Mesodermal cell (in vitro differentiated cells): ENCODE measurements at regions not wholly inside any gene's neighbourhood (a gene's known extent, or its start where the extent isn't known, plus 50 kb on each side); places are given as distances from the start of the nearest gene placed in this dataset.
A peak's percentile ranks its signal among the peaks of the same experiment; 100 is the strongest.

Source experiments
- H3K27ac ChIP-seq: 2 replicates; pipeline ENCODE4 v1.7.0; 2013; ENCODE audit warnings: mild to moderate bottlenecking, low read depth, low read length, moderate library complexity; ENCODE audit not compliant: severe bottlenecking
- H3K36me3 ChIP-seq: 2 replicates; pipeline ENCODE4 v1.7.1; 2013; ENCODE audit warnings: mild to moderate bottlenecking, low read length, moderate library complexity; ENCODE audit not compliant: control insufficient read depth, insufficient read depth
- H3K4me1 ChIP-seq: one replicate; pipeline ENCODE4 v1.7.1; 2013; ENCODE audit warnings: mild to moderate bottlenecking, low read length; ENCODE audit not compliant: insufficient read depth, control insufficient read depth, poor library complexity, severe bottlenecking
- H3K4me3 ChIP-seq: 2 replicates; pipeline ENCODE4 v1.7.0; 2013; ENCODE audit warnings: low read length, control low read depth, mild to moderate bottlenecking; ENCODE audit not compliant: insufficient read depth, poor library complexity, severe bottlenecking; ENCODE audit errors: extremely low read depth
- H3K9me3 ChIP-seq: 2 replicates; pipeline ENCODE4 v1.7.1; 2013; ENCODE audit warnings: mild to moderate bottlenecking, low read length, moderate library complexity; ENCODE audit not compliant: control insufficient read depth
- WGBS, 2 experiments: methylation state at CpG; one replicate each; pipeline ENCODE4 v1.1.5; 2013; ENCODE audit warnings: missing lambda C conversion rate in 2 of 2; ENCODE audit not compliant: insufficient coverage in 2 of 2; 5-methylcytosine and 5-hydroxymethylcytosine counted together

GRCh38 chr2:17179145-17179808, 339.0 kb downstream of the RAD51AP2 start:
- H3K4me3 ChIP-seq = no peak overlapping the region
- H3K27ac ChIP-seq = no peak overlapping the region
- H3K36me3 ChIP-seq = no peaks in the 10 kb centered on the region
- no peaks in the 10 kb centered on the region for H3K4me1 ChIP-seq
- WGBS, 2 experiments = 100% methylated on average over 1 of the region's 1 CpG
- H3K9me3 ChIP-seq = no peaks in the 10 kb centered on the region

GRCh38 chr2:17177088-17177487, 341.2 kb downstream of the RAD51AP2 start:
- H3K9me3 ChIP-seq = no peaks in the 10 kb centered on the region
- H3K36me3 ChIP-seq = no peaks in the 10 kb centered on the region
- H3K4me3 ChIP-seq = no peak overlapping the region
- H3K27ac ChIP-seq = no peak overlapping the region
- no peaks in the 10 kb centered on the region for H3K4me1 ChIP-seq
- 71 to 80% methylated on average over 1 of the region's 1 CpG for WGBS, 2 experiments

- WGBS, 2 experiments = 8 to 16% methylated on average over 2 to 4 of the region's 7 CpGs
Measured at GRCh38 chr2:17171446-17172049, 346.7 kb downstream of the RAD51AP2 start.

GRCh38 chr2:17166506-17166905, 351.7 kb downstream of the RAD51AP2 start:
- Histone ChIP-seq H3K9me3 (no peaks in the 10 kb centered on the region), H3K27ac (peak overlapping the region; percentile 51), H3K4me1 (no peaks in the 10 kb centered on the region), H3K4me3 (no peak overlapping the region), H3K36me3 (no peaks in the 10 kb centered on the region)
- WGBS, 2 experiments = 90 to 98% methylated on average over 3 to 4 of the region's 4 CpGs

More at GRCh38 chr2:17171446-17172049, 346.7 kb downstream of the RAD51AP2 start:
- no peak overlapping the region for H3K4me3 ChIP-seq
- no peaks in the 10 kb centered on the region for H3K36me3 ChIP-seq
- no peaks in the 10 kb centered on the region for H3K4me1 ChIP-seq
- H3K27ac ChIP-seq = no peak overlapping the region
- no peaks in the 10 kb centered on the region for H3K9me3 ChIP-seq

- no peak overlapping the region for H3K27ac ChIP-seq
- no CpG with 5 or more reads among the region's 1 CpG for WGBS, 2 experiments
Measured at GRCh38 chr2:17164550-17164949, 353.7 kb downstream of the RAD51AP2 start.

GRCh38 chr2:17163638-17164037, 354.6 kb downstream of the RAD51AP2 start:
- no CpG with 5 or more reads among the region's 2 CpGs for WGBS, 2 experiments
- Histone ChIP-seq H3K9me3 (no peaks in the 10 kb centered on the region), H3K4me3 (no peak overlapping the region), H3K36me3 (no peaks in the 10 kb centered on the region), H3K4me1 (no peaks in the 10 kb centered on the region), H3K27ac (no peak overlapping the region)

More at GRCh38 chr2:17164550-17164949, 353.7 kb downstream of the RAD51AP2 start:
- Histone ChIP-seq H3K9me3 (no peaks in the 10 kb centered on the region), H3K36me3 (no peaks in the 10 kb centered on the region), H3K4me3 (no peak overlapping the region), H3K4me1 (no peaks in the 10 kb centered on the region)

- no peaks in the 10 kb centered on the region for H3K36me3 ChIP-seq
- WGBS, 2 experiments = 100% methylated on average over 1 of the region's 2 CpGs; no CpG with 5 or more reads in 1 of the 2 experiments
- no peak overlapping the region for H3K27ac ChIP-seq
- no peaks in the 10 kb centered on the region for H3K4me1 ChIP-seq
- H3K9me3 ChIP-seq = no peaks in the 10 kb centered on the region
- H3K4me3 ChIP-seq = no peak overlapping the region
Measured at GRCh38 chr2:17162713-17163112, 355.5 kb downstream of the RAD51AP2 start.

- no peak overlapping the region for H3K27ac ChIP-seq
Measured at GRCh38 chr2:17160594-17160993, 357.6 kb downstream of the RAD51AP2 start.

GRCh38 chr2:17156086-17156485, 362.2 kb downstream of the RAD51AP2 start:
- Histone ChIP-seq H3K4me1 (no peaks in the 10 kb centered on the region), H3K9me3 (no peaks in the 10 kb centered on the region), H3K36me3 (no peaks in the 10 kb centered on the region), H3K4me3 (no peak overlapping the region), H3K27ac (no peak overlapping the region)
- 100% methylated on average over 2 of the region's 2 CpGs; no CpG with 5 or more reads in 1 of the 2 experiments for WGBS, 2 experiments

More at GRCh38 chr2:17160594-17160993, 357.6 kb downstream of the RAD51AP2 start:
- Histone ChIP-seq H3K4me3 (no peak overlapping the region), H3K36me3 (no peaks in the 10 kb centered on the region), H3K4me1 (no peaks in the 10 kb centered on the region), H3K9me3 (no peaks in the 10 kb centered on the region)
- WGBS, 2 experiments = 83 to 100% methylated on average over 1 of the region's 1 CpG

- no peak overlapping the region for H3K27ac ChIP-seq
- H3K9me3 ChIP-seq = no peaks in the 10 kb centered on the region
- H3K4me1 ChIP-seq = no peaks in the 10 kb centered on the region
- H3K36me3 ChIP-seq = no peaks in the 10 kb centered on the region
- WGBS, 2 experiments = no CpG with 5 or more reads among the region's 4 CpGs
- H3K4me3 ChIP-seq = no peak overlapping the region
Measured at GRCh38 chr2:17149945-17150344, 368.3 kb downstream of the RAD51AP2 start.
